Kidney epithelial cell (primary cell): ENCODE measurements at regions not wholly inside any gene's neighbourhood (a gene's known extent, or its start where the extent isn't known, plus 50 kb on each side); places are given as distances from the start of the nearest gene placed in this dataset.

Source experiments
- DNase-seq: peaks from one replicate; pipeline ENCODE4 v3.0.0-alpha.2; 2010; ENCODE audit warnings: low read depth
- H3K27me3 ChIP-seq: 2 replicates; pipeline ENCODE4 v1.6.0; 2011; ENCODE audit warnings: low read length; ENCODE audit not compliant: control insufficient read depth, insufficient read depth
- H3K36me3 ChIP-seq: 2 replicates; pipeline ENCODE4 v1.5.1; 2011; ENCODE audit warnings: low read length; ENCODE audit not compliant: control insufficient read depth, insufficient read depth
- H3K4me3 ChIP-seq: 2 replicates; pipeline ENCODE4 v1.5.1; 2011; ENCODE audit warnings: low read depth, mild to moderate bottlenecking, control low read depth, low read length
- TF ChIP-seq, protein P1 (sequence below): IDR thresholded peaks from 2 replicates; pipeline ENCODE4 v1.5.1; 2011; ENCODE audit warnings: mild to moderate bottlenecking, moderate library complexity, low read length, control low read depth, inconsistent platforms; ENCODE audit not compliant: insufficient read depth, poor library complexity, severe bottlenecking

DNA sequence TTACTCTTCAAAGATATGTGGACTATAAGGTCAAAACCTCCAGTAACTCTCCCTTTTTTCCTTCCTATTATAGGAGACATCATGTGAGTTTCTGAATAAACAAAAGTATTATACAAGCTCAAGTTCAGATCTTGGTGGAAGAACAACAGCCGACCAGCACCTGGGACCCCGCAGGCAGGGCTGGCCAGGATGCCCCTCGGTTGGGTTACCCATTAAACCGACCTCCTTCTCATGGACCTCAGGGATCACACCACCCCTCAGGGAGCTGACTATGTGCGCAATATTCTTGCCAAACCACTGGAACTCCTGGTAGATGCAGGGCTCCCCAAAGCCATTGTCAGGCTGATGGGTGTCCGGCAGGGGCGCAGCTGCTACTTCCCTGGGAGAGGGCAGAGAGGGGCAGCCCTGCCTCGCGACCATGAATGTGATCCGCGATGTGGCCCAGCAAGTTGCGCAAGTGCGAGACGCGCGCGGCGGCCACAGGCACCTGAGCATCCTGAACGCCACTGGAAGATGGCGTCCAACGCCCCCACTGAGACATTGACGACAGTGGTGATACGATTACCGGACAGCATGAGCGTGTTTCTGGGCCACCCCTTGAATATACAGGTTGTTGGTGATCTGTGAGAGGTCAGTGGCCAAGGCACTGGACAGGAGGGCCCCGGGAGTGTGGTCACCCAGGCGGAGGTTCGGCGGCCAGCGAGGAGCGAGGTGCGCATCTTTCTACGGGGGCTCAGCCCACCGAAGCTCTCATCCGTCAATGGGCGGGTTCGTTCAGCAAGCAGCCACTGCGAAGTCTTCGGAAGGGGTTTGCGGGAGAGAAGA, 161.3 kb downstream of the IPMK start:
- TF ChIP-seq, protein P1, sequence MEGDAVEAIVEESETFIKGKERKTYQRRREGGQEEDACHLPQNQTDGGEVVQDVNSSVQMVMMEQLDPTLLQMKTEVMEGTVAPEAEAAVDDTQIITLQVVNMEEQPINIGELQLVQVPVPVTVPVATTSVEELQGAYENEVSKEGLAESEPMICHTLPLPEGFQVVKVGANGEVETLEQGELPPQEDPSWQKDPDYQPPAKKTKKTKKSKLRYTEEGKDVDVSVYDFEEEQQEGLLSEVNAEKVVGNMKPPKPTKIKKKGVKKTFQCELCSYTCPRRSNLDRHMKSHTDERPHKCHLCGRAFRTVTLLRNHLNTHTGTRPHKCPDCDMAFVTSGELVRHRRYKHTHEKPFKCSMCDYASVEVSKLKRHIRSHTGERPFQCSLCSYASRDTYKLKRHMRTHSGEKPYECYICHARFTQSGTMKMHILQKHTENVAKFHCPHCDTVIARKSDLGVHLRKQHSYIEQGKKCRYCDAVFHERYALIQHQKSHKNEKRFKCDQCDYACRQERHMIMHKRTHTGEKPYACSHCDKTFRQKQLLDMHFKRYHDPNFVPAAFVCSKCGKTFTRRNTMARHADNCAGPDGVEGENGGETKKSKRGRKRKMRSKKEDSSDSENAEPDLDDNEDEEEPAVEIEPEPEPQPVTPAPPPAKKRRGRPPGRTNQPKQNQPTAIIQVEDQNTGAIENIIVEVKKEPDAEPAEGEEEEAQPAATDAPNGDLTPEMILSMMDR: no peak
- Histone ChIP-seq H3K27me3 (no peaks in the 10 kb centered on the region), H3K36me3 (no peaks in the 10 kb centered on the region), H3K4me3 (no peak overlapping the region)
- no peak for DNase-seq

DNA sequence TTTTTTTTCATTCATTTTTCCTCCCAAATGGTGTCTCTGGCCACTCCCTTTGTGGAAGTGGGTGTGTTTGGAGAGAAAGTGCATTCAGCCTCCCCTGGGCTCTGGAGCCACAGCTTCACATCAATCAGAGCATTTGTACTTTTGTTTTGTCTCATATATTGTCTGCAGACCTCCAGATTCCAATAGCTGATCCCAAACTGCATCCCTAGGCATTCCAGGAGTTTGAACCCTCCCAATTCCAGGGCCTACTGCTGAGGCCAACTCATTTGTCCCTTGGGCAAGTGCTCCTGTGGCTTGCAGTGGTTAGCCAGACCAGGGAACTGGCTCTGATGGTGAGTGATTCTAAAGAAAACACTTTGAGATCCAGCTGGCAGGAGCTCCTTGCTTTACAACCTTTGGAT, 163.3 kb downstream of the IPMK start:
- no peak for DNase-seq
- H3K27me3 ChIP-seq: no peaks in the 10 kb centered on the region
- H3K4me3 ChIP-seq: no peak overlapping the region
- TF ChIP-seq, protein P1: no peak
- no peaks in the 10 kb centered on the region for H3K36me3 ChIP-seq

DNA sequence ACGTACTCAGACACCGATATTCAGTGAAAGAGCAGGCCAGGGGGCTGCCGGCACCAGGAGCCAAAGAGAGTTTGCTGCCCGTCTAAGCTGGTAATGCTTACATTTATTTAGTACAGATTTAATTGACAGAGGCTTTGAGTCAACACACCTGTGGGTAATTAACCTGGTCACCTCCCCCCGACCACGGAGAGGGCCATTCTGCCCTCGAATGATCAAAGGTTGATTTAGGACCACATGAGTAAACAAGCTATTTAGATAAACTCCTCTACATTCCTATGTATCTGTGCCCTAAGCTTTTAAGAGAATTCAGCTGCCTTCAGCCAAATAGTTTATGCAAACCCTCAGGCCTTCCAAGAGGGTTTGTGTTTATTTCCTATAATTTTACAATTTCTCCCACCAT, 164.8 kb downstream of the IPMK start:
- no peak overlapping the region for H3K4me3 ChIP-seq
- no peaks in the 10 kb centered on the region for H3K27me3 ChIP-seq
- TF ChIP-seq, protein P1: no peak
- DNase-seq: no peak
- no peaks in the 10 kb centered on the region for H3K36me3 ChIP-seq

DNA sequence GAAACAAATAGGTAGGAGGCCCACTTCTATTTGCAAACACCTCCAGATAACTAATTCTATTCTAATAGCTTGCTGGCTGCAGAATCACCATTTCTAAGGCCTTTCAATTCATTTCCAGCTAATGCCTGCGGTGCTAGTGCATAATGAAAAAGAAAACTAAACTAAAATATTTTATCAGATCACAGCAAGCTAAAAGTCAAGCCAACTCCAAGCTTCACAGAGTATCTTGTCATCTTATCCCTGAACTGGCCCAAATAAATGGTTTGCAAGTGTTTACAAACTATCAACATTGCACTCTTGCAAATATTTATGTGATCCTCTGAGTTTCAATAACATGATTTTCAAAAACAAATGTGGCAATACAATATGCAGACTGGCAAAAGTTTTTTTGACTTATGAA, 166.0 kb downstream of the IPMK start:
- no peaks in the 10 kb centered on the region for H3K36me3 ChIP-seq
- no peaks in the 10 kb centered on the region for H3K27me3 ChIP-seq
- no peak for DNase-seq
- TF ChIP-seq, protein P1: no peak
- no peak overlapping the region for H3K4me3 ChIP-seq

DNA sequence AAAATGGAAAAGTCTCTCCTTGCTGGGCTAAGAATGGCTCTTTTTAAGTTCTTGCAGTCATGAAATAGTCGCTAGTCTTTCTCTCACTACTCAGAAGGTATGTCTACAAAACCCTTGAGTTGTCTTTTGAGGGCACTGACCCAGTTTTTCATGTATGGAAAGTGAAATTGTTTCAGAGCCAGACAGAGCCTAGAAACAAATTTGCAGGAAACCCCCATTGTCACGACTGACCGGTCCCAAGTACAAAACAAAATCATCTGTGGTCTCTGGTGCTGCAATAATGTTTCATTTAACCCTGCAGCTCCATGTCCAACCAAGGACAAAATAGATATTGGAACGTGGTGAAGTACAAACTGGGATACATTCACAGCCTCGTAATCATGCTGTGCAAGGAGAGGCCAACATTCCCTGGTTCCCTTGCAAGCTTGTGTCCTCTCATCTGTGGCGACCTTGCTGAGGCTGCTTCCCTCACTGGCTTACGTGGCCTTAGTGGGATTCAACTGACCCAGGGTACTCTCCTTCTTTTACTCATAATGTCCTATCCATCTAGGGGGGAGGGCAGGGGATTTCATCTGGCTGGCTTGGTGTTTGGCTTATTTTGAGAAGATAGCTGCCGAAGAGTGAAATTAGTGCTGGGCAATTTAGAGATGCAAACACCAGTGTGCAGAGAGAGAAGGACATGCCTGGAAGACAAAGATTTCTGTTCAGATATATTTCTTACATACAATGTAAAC, 172.5 kb downstream of the IPMK start:
- no peak for DNase-seq
- TF ChIP-seq, protein P1: no peak
- Histone ChIP-seq H3K27me3 (no peaks in the 10 kb centered on the region), H3K4me3 (no peak overlapping the region), H3K36me3 (no peaks in the 10 kb centered on the region)
